Left lung (tissue), 4 donors: ENCODE measurements at regions not wholly inside any gene's neighbourhood (a gene's known extent, or its start where the extent isn't known, plus 50 kb on each side); places are given as distances from the start of the nearest gene placed in this dataset.
A peak's percentile ranks its signal among the peaks of the same experiment; 100 is the strongest.
"Not testable (repeated sequence)": the region's sequence is repeated elsewhere in the genome, so short reads cannot be mapped to it uniquely, and the experiment has no call there.

Source experiments
- ATAC-seq: fragments of 200-7000 bp; cut with Tn5 transposase; one replicate; pipeline ENCODE4 v1.9.1; 2020; ENCODE audit warnings: moderate library complexity
- DNase-seq, 4 donors: peaks; one replicate each; pipeline ENCODE4 v3.0.0-alpha.2; 2013 to 2020
- H3K27ac ChIP-seq, 2 donors: fragments of 200-600 bp; sonication (generic) in 1 of 2; one replicate each; pipeline versions ENCODE4 v1.5.0 to v1.8.0; 2020 to 2021
- H3K27me3 ChIP-seq, 2 donors: fragments of 200-600 bp; sonication (generic) in 1 of 2; one replicate each; pipeline versions ENCODE4 v1.5.0 to v1.8.0; 2020 to 2021
- H3K36me3 ChIP-seq, 2 donors: fragments of 200-600 bp; sonication (generic) in 1 of 2; one replicate each; pipeline versions ENCODE4 v1.5.0 to v1.8.0; 2020 to 2021
- H3K4me1 ChIP-seq, 2 donors: fragments of 200-600 bp; one replicate each; pipeline ENCODE4 v1.8.0; 2021
- H3K4me3 ChIP-seq, 2 donors: fragments of 200-600 bp; sonication (generic) in 1 of 2; one replicate each; pipeline versions ENCODE4 v1.5.0 to v1.8.0; 2020 to 2021; ENCODE audit warnings: mild to moderate bottlenecking in 1 of 2
- H3K9me3 ChIP-seq, 2 donors: fragments of 200-600 bp; sonication (generic) in 1 of 2; one replicate each; pipeline versions ENCODE4 v1.5.0 to v1.8.0; 2020 to 2021
- intact Hi-C, 2 donors: fragments of 100-400 bp; cut with DNase I; formaldehyde crosslinking; loops; one replicate each; pipeline versions ENCODE4 v1.11.2 to v1.14.2; 2022
- donor health status: DM: no; HTN: yes; CAD: no.
- donor health status: DM: no; HTN: no; CAD: no.

DNA sequence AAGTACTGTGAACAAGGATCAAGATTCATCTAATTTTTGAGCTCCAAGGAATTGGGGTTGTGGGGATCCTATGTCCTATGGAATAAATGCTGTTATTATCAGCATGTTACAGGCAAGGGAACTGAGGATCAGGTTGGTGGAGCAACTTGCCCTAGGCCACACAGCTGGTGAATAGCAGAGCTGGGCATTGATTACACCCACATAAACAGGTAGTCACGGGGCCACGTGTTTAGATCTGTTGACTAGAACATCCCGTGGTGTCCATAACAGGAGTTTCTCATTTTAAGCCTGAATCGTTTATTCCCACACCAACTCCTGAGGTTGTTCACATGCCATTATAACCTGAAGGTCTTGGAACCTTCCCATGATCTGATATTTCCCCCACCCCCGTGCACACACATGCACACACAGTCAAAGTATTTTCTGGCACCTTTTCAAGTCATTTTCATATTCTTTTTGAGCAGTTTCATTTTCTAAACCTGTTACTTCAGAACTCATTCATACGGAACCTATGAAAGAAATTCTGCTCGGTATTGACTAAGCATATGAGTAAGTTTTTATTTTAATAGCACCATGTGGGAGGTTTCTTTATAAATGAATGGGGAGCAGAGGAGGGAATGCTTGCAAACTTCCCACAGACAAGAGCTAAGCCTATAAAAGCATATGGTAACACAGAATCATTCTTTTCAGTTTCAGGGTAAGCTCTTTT, 338.1 kb downstream of the ANAPC1 start:
- ATAC-seq, H3K4me1 ChIP-seq, H3K4me3 ChIP-seq, DNase-seq, H3K9me3 ChIP-seq, H3K27ac ChIP-seq, H3K36me3 ChIP-seq, intact Hi-C loops, H3K27me3 ChIP-seq: not testable (repeated sequence)

DNA sequence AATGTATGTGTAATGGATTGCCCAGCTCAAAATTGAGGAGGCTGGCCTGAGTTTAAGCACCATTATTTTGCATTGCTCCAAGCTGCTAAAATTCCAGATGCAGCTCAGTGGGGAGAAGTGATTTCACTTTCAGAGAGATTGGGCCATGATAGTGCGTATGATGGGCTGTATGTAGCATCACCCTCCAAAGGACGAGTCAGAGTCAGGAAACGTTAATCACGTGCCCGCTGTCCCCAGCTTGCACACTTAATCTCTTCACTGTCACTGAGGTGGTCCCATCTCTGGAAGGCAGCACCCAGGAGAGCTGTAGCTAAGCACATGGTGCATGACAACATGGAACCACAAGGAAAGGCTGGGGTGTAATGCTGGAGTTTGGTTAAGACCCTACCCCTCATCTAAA, 337.4 kb downstream of the ANAPC1 start:
- H3K9me3 ChIP-seq, intact Hi-C loops, H3K4me3 ChIP-seq, H3K4me1 ChIP-seq, DNase-seq, ATAC-seq, H3K27ac ChIP-seq, H3K36me3 ChIP-seq, H3K27me3 ChIP-seq: not testable (repeated sequence)

DNA sequence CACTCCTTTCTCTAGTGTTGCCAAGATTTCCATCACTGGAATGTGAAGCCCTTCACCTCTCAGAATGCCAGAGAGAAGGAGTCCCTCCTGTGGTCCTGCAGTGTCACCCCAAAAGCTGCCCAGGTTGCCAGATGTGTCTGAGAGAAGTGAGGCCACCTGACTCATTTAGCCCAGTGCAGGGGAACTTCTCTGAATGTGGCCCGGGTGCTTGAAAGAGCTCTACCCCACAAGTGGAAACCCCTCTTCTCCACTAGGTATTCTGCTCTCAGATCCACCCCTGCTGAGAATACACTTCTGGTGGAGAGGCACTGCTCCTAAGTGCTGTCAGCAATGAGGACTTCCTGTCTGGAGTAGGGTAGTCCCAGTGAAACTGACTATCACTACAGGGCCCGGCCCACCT, 334.8 kb downstream of the ANAPC1 start:
- H3K27me3 ChIP-seq, H3K9me3 ChIP-seq, ATAC-seq, H3K36me3 ChIP-seq, H3K4me1 ChIP-seq, H3K27ac ChIP-seq, DNase-seq, H3K4me3 ChIP-seq, intact Hi-C loops: not testable (repeated sequence)

DNA sequence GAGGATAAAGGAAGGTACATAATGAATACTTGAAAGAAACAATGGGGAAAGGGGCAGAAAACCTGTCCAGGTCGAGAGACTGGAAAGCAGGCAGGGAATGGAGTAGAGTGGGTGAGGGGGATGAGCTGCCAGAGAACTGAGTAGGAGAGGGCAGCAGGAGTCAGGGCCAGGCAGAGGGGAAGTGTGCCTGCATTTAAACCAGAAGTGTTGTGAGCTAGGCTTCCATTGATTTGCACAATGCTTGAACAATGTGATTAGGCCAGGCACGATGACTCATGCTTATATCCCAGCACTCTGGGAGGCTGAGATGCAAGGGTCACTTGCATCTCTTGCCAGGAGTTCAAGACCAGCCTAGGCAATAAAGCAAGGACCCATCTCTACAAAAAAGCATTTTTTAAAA, 332.6 kb downstream of the ANAPC1 start:
- H3K27ac ChIP-seq, H3K36me3 ChIP-seq, DNase-seq, intact Hi-C loops, H3K4me3 ChIP-seq, H3K27me3 ChIP-seq, H3K4me1 ChIP-seq, H3K9me3 ChIP-seq: not testable (repeated sequence)
- ATAC-seq, result peak; percentile 36

DNA sequence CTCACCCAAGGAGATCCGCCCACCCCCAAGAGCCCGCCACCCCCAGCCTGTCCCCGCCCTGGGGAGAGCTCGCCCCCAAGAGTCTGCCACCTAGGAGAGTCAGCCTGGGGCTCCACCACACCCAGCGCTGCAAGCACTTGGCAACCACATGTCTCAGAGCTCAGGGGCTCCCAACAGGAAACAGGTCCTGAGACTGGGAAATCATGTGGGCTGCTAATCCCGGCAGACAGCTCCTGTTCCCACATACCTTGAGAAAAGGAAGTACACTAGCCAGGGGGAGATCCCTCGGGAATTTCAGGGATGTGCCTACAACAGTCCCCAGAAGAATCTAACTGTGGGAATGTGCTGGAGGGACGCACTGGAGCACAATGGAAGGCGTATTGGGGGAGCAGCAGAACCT, 331.4 kb downstream of the ANAPC1 start:
- intact Hi-C loops, H3K27me3 ChIP-seq, DNase-seq, H3K27ac ChIP-seq, H3K4me3 ChIP-seq, H3K4me1 ChIP-seq, H3K36me3 ChIP-seq, H3K9me3 ChIP-seq, ATAC-seq: not testable (repeated sequence)

DNA sequence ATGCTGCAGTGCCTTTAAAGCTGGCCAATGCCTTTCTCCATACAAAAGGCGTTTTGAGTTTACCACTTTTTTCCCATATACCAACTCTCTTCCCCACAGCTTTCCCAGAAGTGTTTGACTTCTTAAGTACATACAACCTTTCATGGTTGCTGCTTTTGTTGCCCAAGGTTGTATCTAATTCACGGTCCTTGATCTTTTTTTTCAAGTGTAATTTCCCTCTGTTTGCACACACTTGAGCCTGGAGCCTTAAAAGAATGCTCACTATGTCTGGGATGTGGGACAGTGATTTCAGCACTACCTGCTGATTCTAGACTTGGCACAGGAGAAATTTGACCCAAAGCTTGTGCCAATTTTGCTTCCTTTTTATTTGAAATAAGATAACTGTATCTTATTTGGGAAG, 324.7 kb downstream of the ANAPC1 start:
- peak; percentile 97 for ATAC-seq
- H3K4me1 ChIP-seq, DNase-seq, H3K9me3 ChIP-seq, H3K4me3 ChIP-seq, intact Hi-C loops, H3K27me3 ChIP-seq, H3K27ac ChIP-seq, H3K36me3 ChIP-seq: not testable (repeated sequence)

DNA sequence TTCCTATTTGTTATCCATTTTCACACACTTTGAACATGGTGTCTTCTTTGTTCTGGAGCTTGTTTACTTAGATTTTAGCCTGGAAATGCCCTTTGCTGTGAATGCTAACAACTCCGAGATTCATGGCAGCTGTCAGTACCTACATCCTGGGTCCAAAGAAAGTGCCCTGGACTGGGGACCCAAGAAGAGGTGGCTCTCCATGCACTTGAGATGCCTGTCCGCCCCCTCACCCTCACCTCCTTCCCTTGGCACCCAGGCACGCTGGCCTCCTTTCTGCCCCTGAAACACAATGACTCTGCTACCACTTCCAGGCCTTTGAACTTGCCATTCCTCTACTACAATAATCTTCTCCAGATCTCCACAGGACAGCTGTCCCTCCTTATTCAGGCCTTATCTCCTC, 324.2 kb downstream of the ANAPC1 start:
- H3K9me3 ChIP-seq, H3K4me3 ChIP-seq, intact Hi-C loops, H3K4me1 ChIP-seq, H3K27me3 ChIP-seq, DNase-seq, H3K27ac ChIP-seq, H3K36me3 ChIP-seq: not testable (repeated sequence)
- peak; percentile 57 for ATAC-seq

DNA sequence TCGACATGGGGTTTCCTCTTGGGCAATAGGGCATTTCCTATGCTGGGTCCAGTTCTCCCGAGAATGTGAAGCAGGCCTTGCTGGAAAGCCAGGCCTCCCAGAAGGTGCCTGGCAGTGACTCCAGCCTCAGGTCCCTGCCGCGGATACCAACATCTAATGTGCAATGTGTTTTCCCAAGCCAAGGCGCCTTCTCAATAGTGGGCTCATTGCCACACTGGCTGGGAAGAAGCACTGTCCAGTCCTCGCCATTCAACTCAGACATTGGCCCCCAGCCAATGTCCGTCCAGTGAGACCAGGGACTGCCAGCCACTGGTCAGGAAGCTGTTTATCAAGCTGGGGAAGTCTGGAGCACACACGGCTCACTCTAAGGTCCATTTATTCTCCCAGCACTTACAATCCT, 317.9 kb downstream of the ANAPC1 start:
- H3K36me3 ChIP-seq, H3K27me3 ChIP-seq, intact Hi-C loops, H3K4me1 ChIP-seq, H3K9me3 ChIP-seq, H3K4me3 ChIP-seq, H3K27ac ChIP-seq: not testable (repeated sequence)
- ATAC-seq (peak; percentile 69), DNase-seq (peak in 2 of 4 donors; percentile 16 to 33)

DNA sequence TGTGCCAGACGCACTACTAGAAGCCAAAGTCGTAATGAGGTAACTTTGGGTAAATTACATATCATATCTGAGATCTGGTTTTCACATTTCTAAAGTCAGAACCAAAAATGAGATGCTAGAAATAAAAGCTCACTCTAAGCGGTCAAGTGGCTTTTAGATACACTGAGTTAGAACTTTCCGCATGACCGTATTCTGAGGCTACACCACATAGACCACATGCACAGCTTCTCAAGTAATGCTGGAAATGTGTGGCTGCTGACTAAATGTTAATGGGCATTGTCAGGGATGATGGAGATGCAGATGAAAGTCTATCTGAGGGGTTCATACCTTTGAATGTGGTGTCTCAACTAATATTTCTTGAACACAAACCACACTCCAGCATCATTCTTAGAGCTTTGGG, 316.8 kb downstream of the ANAPC1 start:
- intact Hi-C loops, H3K27me3 ChIP-seq, H3K27ac ChIP-seq, DNase-seq, H3K4me3 ChIP-seq, ATAC-seq, H3K4me1 ChIP-seq, H3K36me3 ChIP-seq, H3K9me3 ChIP-seq: not testable (repeated sequence)

DNA sequence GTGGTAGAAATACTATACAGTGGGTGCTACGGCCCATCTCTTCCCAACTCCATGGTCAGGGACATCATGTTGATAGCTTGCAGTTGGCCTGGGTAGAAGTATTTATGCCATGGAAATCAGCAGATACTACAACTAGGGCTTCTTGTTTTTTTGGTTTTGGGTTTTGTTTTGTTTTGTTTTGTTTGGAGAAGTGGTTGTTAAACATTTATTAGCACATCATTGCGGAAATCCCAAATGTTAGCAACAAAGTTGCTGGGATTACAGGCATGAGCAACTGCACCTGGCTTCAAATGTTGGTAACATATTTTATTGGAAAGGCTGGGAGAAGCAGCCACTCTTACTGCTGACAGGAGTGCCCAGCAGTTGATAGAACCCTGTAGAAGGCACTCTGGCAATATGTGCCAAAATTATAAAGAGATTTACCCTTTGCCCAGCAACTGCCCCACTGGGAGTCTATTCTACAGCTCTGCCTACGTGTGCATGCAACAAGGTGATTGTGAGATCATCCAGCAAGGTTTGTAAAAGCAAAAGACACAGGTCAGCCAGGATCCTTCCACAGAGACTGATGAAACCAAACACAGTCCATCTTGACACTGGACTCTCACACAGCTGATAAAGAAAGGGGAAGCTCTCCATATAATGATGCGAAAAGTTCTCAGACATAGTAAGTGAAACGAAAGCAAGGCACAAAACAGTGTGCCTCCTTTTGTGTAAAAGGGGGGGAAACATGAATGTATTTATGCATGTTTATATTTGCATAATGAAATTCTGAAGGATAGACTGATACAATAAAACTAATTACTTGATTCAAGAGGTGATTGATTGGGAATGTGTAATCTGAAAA, 314.4 kb downstream of the ANAPC1 start:
- peak; percentile 47 for ATAC-seq
- intact Hi-C loops, H3K27me3 ChIP-seq, H3K27ac ChIP-seq, H3K4me3 ChIP-seq, H3K36me3 ChIP-seq, DNase-seq, H3K9me3 ChIP-seq, H3K4me1 ChIP-seq: not testable (repeated sequence)

DNA sequence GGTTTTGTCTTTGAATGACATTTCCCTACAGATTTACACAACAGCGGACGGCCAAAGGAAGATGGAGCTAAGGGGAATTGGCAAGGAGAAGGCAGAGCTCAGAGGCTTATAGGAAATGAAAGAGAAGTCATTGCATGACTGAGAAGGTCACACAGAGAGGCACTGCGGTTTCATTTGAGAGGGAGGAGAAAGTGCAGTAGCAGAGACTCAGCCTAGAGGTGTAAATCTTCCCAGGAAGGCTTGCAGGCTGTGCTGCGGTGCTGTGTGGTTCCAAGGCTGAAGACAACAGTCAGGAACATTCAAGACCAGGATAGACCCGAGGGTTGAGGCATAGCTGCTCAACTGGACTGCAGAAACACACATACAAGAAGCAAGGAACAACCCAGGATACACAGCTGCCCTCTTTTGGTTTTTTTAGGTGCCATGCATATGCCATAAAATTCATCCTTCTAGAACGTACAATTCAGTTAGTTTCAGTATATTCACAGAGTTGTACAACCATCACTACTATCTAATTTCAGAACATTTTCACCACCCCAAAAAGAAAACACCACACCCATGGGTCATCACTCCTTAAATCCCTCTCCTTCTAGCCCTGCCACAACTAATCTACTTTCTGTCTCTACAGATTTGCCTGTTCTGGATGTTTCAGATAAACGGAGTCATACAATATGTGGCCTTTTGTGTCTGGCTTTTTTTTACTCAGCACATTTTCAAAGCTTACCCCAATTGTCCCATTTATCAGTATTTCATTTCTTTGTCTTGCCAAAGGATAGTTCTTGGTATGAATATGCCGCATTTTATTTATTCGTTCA, 313.5 kb downstream of the ANAPC1 start:
- H3K36me3 ChIP-seq, H3K4me1 ChIP-seq, intact Hi-C loops, DNase-seq, H3K9me3 ChIP-seq, H3K27me3 ChIP-seq, H3K27ac ChIP-seq, H3K4me3 ChIP-seq: not testable (repeated sequence)
- ATAC-seq, result peak; percentile 80

DNA sequence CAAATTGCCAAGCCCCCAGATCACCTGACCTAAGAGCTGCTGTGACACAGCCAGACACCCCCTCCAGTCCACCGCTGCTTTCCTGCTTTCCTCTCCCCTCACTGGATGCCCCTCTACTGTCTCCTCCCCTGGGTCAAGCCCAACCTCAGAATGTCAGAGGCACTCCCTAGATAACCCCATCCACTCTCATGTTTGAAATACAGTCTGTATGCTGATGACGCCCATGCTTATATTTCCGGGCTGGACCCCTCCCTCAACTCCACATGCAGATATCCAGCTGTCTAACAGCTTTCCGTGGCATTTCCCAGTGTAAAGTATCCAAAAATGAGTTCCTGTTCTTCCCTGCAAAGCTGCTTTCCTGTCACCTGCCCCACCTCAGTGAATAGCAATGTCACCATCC, 309.2 kb downstream of the ANAPC1 start:
- H3K4me1 ChIP-seq, H3K36me3 ChIP-seq, ATAC-seq, H3K27me3 ChIP-seq, intact Hi-C loops, H3K27ac ChIP-seq, H3K4me3 ChIP-seq, DNase-seq, H3K9me3 ChIP-seq: not testable (repeated sequence)
